Liver (tissue), 3 donors: ENCODE measurements at regions not wholly inside any gene's neighbourhood (a gene's known extent, or its start where the extent isn't known, plus 50 kb on each side); places are given as distances from the start of the nearest gene placed in this dataset.

Experiments
- CTCF ChIP-seq: fragments of 150-350 bp; IDR thresholded peaks from 2 replicates; pipeline ENCODE4 v1.5.1; 2017; ENCODE audit warnings: improper control_type of control experiment, low read depth, low read length; ENCODE audit not compliant: missing input control
- GABPA ChIP-seq, 2 donors: IDR thresholded peaks in 1 of 2; conservative IDR thresholded peaks in 1 of 2; 2 replicates each; pipeline ENCODE4 v1.6.1; 2016; ENCODE audit warnings: antibody characterized with exemption in 2 of 2, mild to moderate bottlenecking in 1 of 2, moderate library complexity in 1 of 2
- HNF4A ChIP-seq, 2 donors: conservative IDR thresholded peaks; 2 replicates each; pipeline ENCODE4 v1.6.1; 2016; ENCODE audit warnings: antibody characterized with exemption in 2 of 2, mild to moderate bottlenecking in 2 of 2
- JUND ChIP-seq, 2 donors: IDR thresholded peaks; 2 replicates each; pipeline ENCODE4 v1.6.1; 2016; ENCODE audit warnings: antibody characterized with exemption in 2 of 2
- RAD21 ChIP-seq, 2 donors: IDR thresholded peaks; 2 replicates each; pipeline ENCODE4 v1.6.1; 2016; ENCODE audit warnings: antibody characterized with exemption in 2 of 2, mild to moderate bottlenecking in 2 of 2
- REST ChIP-seq: IDR thresholded peaks from 2 replicates; pipeline ENCODE4 v1.6.1; 2016; ENCODE audit warnings: antibody characterized with exemption, mild to moderate bottlenecking
- RXRA ChIP-seq, 2 donors: IDR thresholded peaks; 2 replicates each; pipeline ENCODE4 v1.6.1; 2017 to 2018; ENCODE audit warnings: antibody characterized with exemption in 2 of 2, mild to moderate bottlenecking in 1 of 2
- TAF1 ChIP-seq: conservative IDR thresholded peaks from 2 replicates; pipeline ENCODE4 v1.6.1; 2016; ENCODE audit warnings: antibody characterized with exemption, mild to moderate bottlenecking
- ZBTB33 ChIP-seq: IDR thresholded peaks from 2 replicates; pipeline ENCODE4 v1.6.1; 2016; ENCODE audit warnings: antibody characterized with exemption
- donor health status: healthy.
- donor health status: healthy.

- TF ChIP-seq CTCF (no peak), REST (no peak), TAF1 (no peak), RXRA (IDR thresholded peaks at IDR 0.05) (no peak), JUND (IDR thresholded peaks at IDR 0.05) (no peak), HNF4A (conservative IDR thresholded peaks at IDR 0.05) (no peak), RAD21 (IDR thresholded peaks at IDR 0.05) (no peak), ZBTB33 (no peak), GABPA (IDR thresholded peaks at IDR 0.05 in 1 of 2, conservative IDR thresholded peaks at IDR 0.05 in 1 of 2) (no peak)
These were observed 96.2 kb upstream of the GDNF start for GRCh38 chr5:37936091-37936490.
